KOPT-K1 (cell line): ENCODE measurements at regions not wholly inside any gene's neighbourhood (a gene's known extent, or its start where the extent isn't known, plus 50 kb on each side); places are given as distances from the start of the nearest gene placed in this dataset.

Experiments used
- H3K27ac ChIP-seq: fragments of 200-600 bp; sonication (generic); 2 replicates; pipeline ENCODE4 v1.5.1; 2016; ENCODE audit warnings: antibody characterized with exemption, mild to moderate bottlenecking, low read depth, low read length; ENCODE audit not compliant: poor library complexity, severe bottlenecking
- H3K36me3 ChIP-seq: fragments of 200-600 bp; sonication (generic); 2 replicates; pipeline ENCODE4 v1.5.1; 2017; ENCODE audit warnings: antibody characterized with exemption, mild to moderate bottlenecking, low read length, moderate library complexity; ENCODE audit not compliant: insufficient read depth
- H3K9me3 ChIP-seq: fragments of 200-600 bp; sonication (generic); 2 replicates; pipeline ENCODE4 v1.5.1; 2017; ENCODE audit warnings: antibody characterized with exemption, low read length, mild to moderate bottlenecking; ENCODE audit not compliant: insufficient read depth, poor library complexity, severe bottlenecking

DNA sequence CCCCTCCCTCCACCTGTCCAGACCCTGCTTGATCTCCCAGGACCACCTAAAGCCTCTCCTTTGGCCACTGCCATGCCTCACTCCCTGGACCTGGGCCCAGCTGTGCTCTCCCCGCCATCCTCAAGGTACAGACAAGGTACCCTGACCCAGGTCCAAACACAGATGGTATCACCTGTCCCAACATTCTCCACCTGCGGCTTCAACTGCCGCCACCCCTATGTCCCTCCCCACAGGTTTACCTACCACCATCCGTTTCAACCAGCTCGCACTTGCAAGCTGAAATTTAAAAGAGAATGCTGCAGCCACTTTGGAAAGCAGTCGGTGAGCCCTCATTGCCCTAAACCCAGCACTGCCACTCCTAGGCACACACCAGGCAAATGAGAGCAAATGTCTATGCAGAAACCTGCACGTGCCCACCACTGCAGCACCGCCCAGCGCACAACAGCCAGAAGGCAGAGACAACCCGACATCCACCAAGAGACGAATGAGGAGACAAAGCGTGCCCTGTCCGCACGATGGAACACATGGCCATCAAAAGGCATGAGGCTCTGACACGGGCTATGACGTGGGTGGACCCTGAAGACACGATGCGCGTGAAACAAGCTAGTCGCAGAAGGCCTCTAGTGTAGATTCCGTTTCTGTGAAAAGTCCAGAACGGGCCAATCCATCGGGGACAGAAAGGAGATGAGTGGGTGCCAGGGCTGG, 71.0 kb downstream of the RFLNA start:
- peaks cover 76% of the 10 kb centered on the region for H3K36me3 ChIP-seq
- H3K9me3 ChIP-seq: no peaks in the 10 kb centered on the region

More for the DNA sequence above, 71.0 kb downstream of the RFLNA start:
- no peak overlapping the region for H3K27ac ChIP-seq
